Panc1 (cell line): ENCODE measurements at regions not wholly inside any gene's neighbourhood (a gene's known extent, or its start where the extent isn't known, plus 50 kb on each side); places are given as distances from the start of the nearest gene placed in this dataset.

Source experiments
- CTCF ChIP-seq: fragments of 450-650 bp; IDR thresholded peaks from 2 replicates; pipeline ENCODE4 v1.5.1; 2017; ENCODE audit warnings: mild to moderate bottlenecking
- POLR2AphosphoS5 ChIP-seq: IDR thresholded peaks from 2 replicates; pipeline ENCODE4 v1.6.1; 2012; ENCODE audit warnings: mild to moderate bottlenecking, low read depth, low read length, moderate library complexity
- SIN3A ChIP-seq: IDR thresholded peaks from 2 replicates; pipeline ENCODE4 v1.6.1; 2012; ENCODE audit warnings: low read depth, mild to moderate bottlenecking, low read length, moderate library complexity, borderline replicate concordance; ENCODE audit not compliant: insufficient read depth
- TCF7L2 ChIP-seq: IDR thresholded peaks from 2 replicates; pipeline ENCODE4 v1.6.1; 2011; ENCODE audit warnings: mild to moderate bottlenecking, low read depth, low read length, inconsistent platforms
- TF ChIP-seq, protein P1 (sequence below), 2 experiments: IDR thresholded peaks; 2 replicates each; pipeline ENCODE4 v1.6.1; 2011 to 2012; ENCODE audit warnings: low read depth in 2 of 2, control low read depth in 1 of 2, low read length in 1 of 2, mild to moderate bottlenecking in 1 of 2, moderate library complexity in 1 of 2; ENCODE audit not compliant: insufficient read depth in 1 of 2

- TF ChIP-seq CTCF: no peak
- TF ChIP-seq POLR2AphosphoS5: no peak
- TF ChIP-seq, protein P1, sequence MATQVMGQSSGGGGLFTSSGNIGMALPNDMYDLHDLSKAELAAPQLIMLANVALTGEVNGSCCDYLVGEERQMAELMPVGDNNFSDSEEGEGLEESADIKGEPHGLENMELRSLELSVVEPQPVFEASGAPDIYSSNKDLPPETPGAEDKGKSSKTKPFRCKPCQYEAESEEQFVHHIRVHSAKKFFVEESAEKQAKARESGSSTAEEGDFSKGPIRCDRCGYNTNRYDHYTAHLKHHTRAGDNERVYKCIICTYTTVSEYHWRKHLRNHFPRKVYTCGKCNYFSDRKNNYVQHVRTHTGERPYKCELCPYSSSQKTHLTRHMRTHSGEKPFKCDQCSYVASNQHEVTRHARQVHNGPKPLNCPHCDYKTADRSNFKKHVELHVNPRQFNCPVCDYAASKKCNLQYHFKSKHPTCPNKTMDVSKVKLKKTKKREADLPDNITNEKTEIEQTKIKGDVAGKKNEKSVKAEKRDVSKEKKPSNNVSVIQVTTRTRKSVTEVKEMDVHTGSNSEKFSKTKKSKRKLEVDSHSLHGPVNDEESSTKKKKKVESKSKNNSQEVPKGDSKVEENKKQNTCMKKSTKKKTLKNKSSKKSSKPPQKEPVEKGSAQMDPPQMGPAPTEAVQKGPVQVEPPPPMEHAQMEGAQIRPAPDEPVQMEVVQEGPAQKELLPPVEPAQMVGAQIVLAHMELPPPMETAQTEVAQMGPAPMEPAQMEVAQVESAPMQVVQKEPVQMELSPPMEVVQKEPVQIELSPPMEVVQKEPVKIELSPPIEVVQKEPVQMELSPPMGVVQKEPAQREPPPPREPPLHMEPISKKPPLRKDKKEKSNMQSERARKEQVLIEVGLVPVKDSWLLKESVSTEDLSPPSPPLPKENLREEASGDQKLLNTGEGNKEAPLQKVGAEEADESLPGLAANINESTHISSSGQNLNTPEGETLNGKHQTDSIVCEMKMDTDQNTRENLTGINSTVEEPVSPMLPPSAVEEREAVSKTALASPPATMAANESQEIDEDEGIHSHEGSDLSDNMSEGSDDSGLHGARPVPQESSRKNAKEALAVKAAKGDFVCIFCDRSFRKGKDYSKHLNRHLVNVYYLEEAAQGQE (IDR thresholded peaks at IDR 0.05; ENCODE audit: insufficient read depth in 1 of 2, low read depth in 2 of 2, low read length in 1 of 2): no peak
- TF ChIP-seq TCF7L2: no peak
- no peak for TF ChIP-seq SIN3A
Observed at GRCh38 chr3:117616227-117616626, 906.6 kb downstream of the TUSC7 start.
